ENCODE measurements at regions not wholly inside any gene's neighbourhood (a gene's known extent, or its start where the extent isn't known, plus 50 kb on each side); places are given as distances from the start of the nearest gene placed in this dataset.

- no peak for DNase-seq (ENCODE audit: low spot score)
- H3K4me3 ChIP-seq: no peak overlapping the region
- TF ChIP-seq CTCF (IDR thresholded peaks at IDR 0.05): no peak
- H3K27ac ChIP-seq: peak overlapping the region in 1 of 2 donors; percentile 23
Measured at GRCh38 chr11:27209562-27210005, 153.4 kb downstream of the CCDC34 start.

GRCh38 chr11:27208846-27209245, 154.2 kb downstream of the CCDC34 start:
- no peak for DNase-seq (ENCODE audit: low spot score)
- H3K4me3 ChIP-seq: no peak overlapping the region
- H3K27ac ChIP-seq: no peak overlapping the region
- TF ChIP-seq CTCF (IDR thresholded peaks at IDR 0.05): no peak

- DNase-seq (ENCODE audit: low spot score): no peak
- Histone ChIP-seq H3K27ac (no peak overlapping the region), H3K4me3 (no peak overlapping the region)
- no peak for TF ChIP-seq CTCF (IDR thresholded peaks at IDR 0.05)
Measured at GRCh38 chr11:27207025-27207650, 155.9 kb downstream of the CCDC34 start.

GRCh38 chr11:27205779-27206570, 157.0 kb downstream of the CCDC34 start:
- Histone ChIP-seq H3K4me3 (no peak overlapping the region), H3K27ac (no peak overlapping the region)
- DNase-seq (ENCODE audit: low spot score): no peak
- no peak for TF ChIP-seq CTCF (IDR thresholded peaks at IDR 0.05)

DNA sequence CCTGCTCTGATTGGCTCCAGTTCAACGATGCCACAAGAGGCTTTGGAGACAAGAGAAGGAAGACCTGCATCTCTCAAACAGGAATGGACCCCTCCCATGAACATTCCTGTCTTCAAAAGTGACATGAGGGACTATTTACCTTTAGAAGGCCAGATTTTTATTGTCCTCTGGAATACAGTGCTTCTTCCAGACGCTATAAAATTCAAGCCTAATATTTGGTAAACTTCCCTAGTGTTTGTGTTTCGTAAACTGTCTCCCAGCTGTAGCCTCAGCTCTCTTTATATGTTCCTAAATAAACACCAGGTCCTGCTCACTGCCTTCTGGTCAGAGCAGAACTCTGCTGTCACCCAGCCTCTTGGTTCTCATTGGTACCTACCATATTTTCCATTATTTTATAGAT, 157.8 kb downstream of the CCDC34 start:
- TF ChIP-seq CTCF (IDR thresholded peaks at IDR 0.05): no peak
- Histone ChIP-seq H3K27ac (no peak overlapping the region), H3K4me3 (no peak overlapping the region)
- no peak for DNase-seq (ENCODE audit: low spot score)

DNA sequence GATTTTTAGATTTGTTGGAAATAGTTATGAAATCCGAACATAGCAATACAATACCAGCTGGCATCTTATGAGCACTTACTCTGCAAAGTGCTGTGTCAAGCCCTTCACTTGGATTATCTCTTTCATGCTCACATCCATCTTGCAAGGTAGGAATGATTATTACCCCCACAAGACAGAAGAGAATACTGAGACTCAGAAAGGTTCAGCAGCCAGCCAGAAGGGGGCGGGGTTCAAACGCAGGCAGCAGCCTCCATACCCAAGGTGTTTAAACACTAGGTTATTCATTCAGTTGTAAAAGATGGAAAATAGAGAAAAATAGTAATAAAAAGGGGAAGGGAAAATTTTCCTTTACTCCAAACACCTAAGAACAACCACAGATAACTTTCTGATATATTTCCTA, 158.5 kb downstream of the CCDC34 start:
- Histone ChIP-seq H3K27ac (no peak overlapping the region), H3K4me3 (no peak overlapping the region)
- DNase-seq (ENCODE audit: low spot score): no peak
- TF ChIP-seq CTCF (IDR thresholded peaks at IDR 0.05): no peak

Measured in coronary artery (tissue), 2 donors.